ENCODE measurements at regions not wholly inside any gene's neighbourhood (a gene's known extent, or its start where the extent isn't known, plus 50 kb on each side); places are given as distances from the start of the nearest gene placed in this dataset.
A peak's percentile ranks its signal among the peaks of the same experiment; 100 is the strongest.

- peaks cover 0 to under 1% (median 0%) of the 10 kb centered on the region in 4 donors for H3K9me3 ChIP-seq (ENCODE audit: control insufficient read depth in 4 of 4, insufficient read depth in 3 of 4, low read length in 3 of 4)
- no peak overlapping the region for H3K4me3 ChIP-seq
- H3K36me3 ChIP-seq (ENCODE audit: control insufficient read depth in 4 of 4, insufficient read depth in 4 of 4, low read length in 4 of 4), result no peaks in the 10 kb centered on the region
- peak in 1 of 3 donors; percentile 26 for DNase-seq
- WGBS, 2 donors, result 52 to 57% methylated on average over 6 of the region's 6 CpGs
- H3K9ac ChIP-seq (ENCODE audit: insufficient read depth in 1 of 2, low read length in 2 of 2), result no peak overlapping the region
- no peak for ATAC-seq (ENCODE audit: insufficient read depth, low FRiP score)
- H3K27ac ChIP-seq (ENCODE audit: low read depth in 1 of 2, low read length in 1 of 2), result no peak overlapping the region
- peaks cover 0 to 13% (median 6%) of the 10 kb centered on the region in 5 donors for H3K4me1 ChIP-seq (ENCODE audit: control insufficient read depth in 5 of 5, insufficient read depth in 5 of 5, low read length in 5 of 5)
- H3K27me3 ChIP-seq (ENCODE audit: control insufficient read depth in 3 of 3, insufficient read depth in 3 of 3, low read length in 2 of 3), result no peaks in the 10 kb centered on the region
- TF ChIP-seq CTCF (IDR thresholded peaks at IDR 0.05; ENCODE audit: control extremely low read depth, extremely low read depth), result no peak
Observed at GRCh38 chr20:57866250-57867106, 156.7 kb upstream of the PMEPA1 start.

GRCh38 chr20:57865266-57865665 lies 155.5 kb upstream of the PMEPA1 start:
- H3K36me3 ChIP-seq (ENCODE audit: control insufficient read depth in 4 of 4, insufficient read depth in 4 of 4, low read length in 4 of 4), result no peaks in the 10 kb centered on the region
- no peaks in the 10 kb centered on the region for H3K27me3 ChIP-seq (ENCODE audit: control insufficient read depth in 3 of 3, insufficient read depth in 3 of 3, low read length in 2 of 3)
- ATAC-seq (ENCODE audit: insufficient read depth, low FRiP score), result no peak
- no peak for DNase-seq
- no peak for TF ChIP-seq CTCF (IDR thresholded peaks at IDR 0.05; ENCODE audit: control extremely low read depth, extremely low read depth)
- 59 to 61% methylated on average over 2 of the region's 2 CpGs for WGBS, 2 donors
- H3K27ac ChIP-seq (ENCODE audit: low read depth in 1 of 2, low read length in 1 of 2), result no peak overlapping the region
- H3K4me3 ChIP-seq, result no peak overlapping the region
- H3K9ac ChIP-seq (ENCODE audit: insufficient read depth in 1 of 2, low read length in 2 of 2), result no peak overlapping the region
- H3K9me3 ChIP-seq (ENCODE audit: control insufficient read depth in 4 of 4, insufficient read depth in 3 of 4, low read length in 3 of 4), result peaks cover 0 to 1% (median 0%) of the 10 kb centered on the region in 4 donors
- H3K4me1 ChIP-seq (ENCODE audit: control insufficient read depth in 5 of 5, insufficient read depth in 5 of 5, low read length in 5 of 5), result peaks cover 0 to 13% (median 6%) of the 10 kb centered on the region in 5 donors

DNA sequence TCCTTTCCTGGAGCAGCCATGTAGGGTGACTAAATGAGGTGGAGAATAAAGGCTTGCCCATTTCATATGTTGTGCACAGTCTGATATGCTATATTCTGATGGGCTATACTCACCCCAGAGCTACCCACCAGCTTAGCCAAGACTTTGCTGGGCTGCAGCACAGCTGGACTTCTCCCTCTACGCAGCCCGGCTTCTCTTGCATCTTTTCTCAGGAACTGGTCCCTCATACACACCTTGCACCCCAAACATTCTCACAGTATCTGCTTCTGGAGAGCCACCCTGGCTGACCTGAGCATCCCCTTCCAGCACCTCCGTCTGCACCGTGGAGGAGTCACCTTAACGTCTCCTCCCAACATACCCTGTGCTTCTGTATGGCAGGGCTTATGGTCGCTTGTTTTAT lies 150.8 kb upstream of the PMEPA1 start:
- peaks cover 0 to 1% (median 0%) of the 10 kb centered on the region in 4 donors for H3K9me3 ChIP-seq (ENCODE audit: control insufficient read depth in 4 of 4, insufficient read depth in 3 of 4, low read length in 3 of 4)
- no peak for TF ChIP-seq CTCF (IDR thresholded peaks at IDR 0.05; ENCODE audit: control extremely low read depth, extremely low read depth)
- WGBS, 2 donors, result 95 to 96% methylated on average over 6 of the region's 6 CpGs
- H3K36me3 ChIP-seq (ENCODE audit: control insufficient read depth in 4 of 4, insufficient read depth in 4 of 4, low read length in 4 of 4), result no peaks in the 10 kb centered on the region
- DNase-seq (no peak), ATAC-seq (ENCODE audit: insufficient read depth, low FRiP score) (no peak)
- H3K9ac ChIP-seq (ENCODE audit: insufficient read depth in 1 of 2, low read length in 2 of 2), result no peak overlapping the region
- H3K4me1 ChIP-seq (ENCODE audit: control insufficient read depth in 5 of 5, insufficient read depth in 5 of 5, low read length in 5 of 5), result no peaks in the 10 kb centered on the region
- no peaks in the 10 kb centered on the region for H3K27me3 ChIP-seq (ENCODE audit: control insufficient read depth in 3 of 3, insufficient read depth in 3 of 3, low read length in 2 of 3)
- no peak overlapping the region for H3K27ac ChIP-seq (ENCODE audit: low read depth in 1 of 2, low read length in 1 of 2)
- H3K4me3 ChIP-seq, result no peak overlapping the region

Data from lung (tissue), 11 donors.